GM23338 (cell line): ENCODE measurements at regions not wholly inside any gene's neighbourhood (a gene's known extent, or its start where the extent isn't known, plus 50 kb on each side); places are given as distances from the start of the nearest gene placed in this dataset.

ENCODE experiments used
- CTCF ChIP-seq, 2 experiments: fragments of 200-600 bp in 1 of 2; sonication (generic) in 1 of 2; conservative IDR thresholded peaks; 2 replicates each; pipeline versions ENCODE4 v1.5.1 to v1.6.1; 2016 to 2017; ENCODE audit warnings: antibody characterized with exemption in 2 of 2, low read depth in 2 of 2, mild to moderate bottlenecking in 2 of 2, moderate library complexity in 1 of 2
- ETS1 ChIP-seq: IDR thresholded peaks from 2 replicates; pipeline ENCODE4 v1.6.1; 2016; ENCODE audit warnings: antibody characterized with exemption
- EZH2 ChIP-seq: fragments of 200-600 bp; sonication (generic); IDR thresholded peaks from one replicate; pipeline ENCODE4 v1.8.0; 2017; ENCODE audit warnings: antibody characterized with exemption, mild to moderate bottlenecking, low read depth; ENCODE audit not compliant: unreplicated experiment
- NANOG ChIP-seq: IDR thresholded peaks from 2 replicates; pipeline ENCODE4 v1.6.1; 2016; ENCODE audit warnings: antibody characterized with exemption, borderline replicate concordance
- STAT1 ChIP-seq: IDR thresholded peaks from one replicate; pipeline ENCODE4 v1.6.1; 2016; ENCODE audit warnings: antibody characterized with exemption; ENCODE audit not compliant: unreplicated experiment
- ZNF331 ChIP-seq: fragments of 250-450 bp; sonication (Bioruptor Pico); IDR thresholded peaks from 2 replicates; pipeline ENCODE4 v1.5.0; 2020; ENCODE audit warnings: low read depth, mild to moderate bottlenecking, moderate library complexity
- ZNF462 ChIP-seq: fragments of 250-450 bp; sonication (Bioruptor Pico); IDR thresholded peaks from 2 replicates; pipeline ENCODE4 v1.5.0; 2020; ENCODE audit warnings: mild to moderate bottlenecking, moderate library complexity

GRCh38 chr12:58592475-58593207 lies 327.7 kb downstream of the LRIG3 start (continued):
- no peak for TF ChIP-seq ZNF462 (CRISPR knock-in tag)
- no peak for TF ChIP-seq ZNF331 (CRISPR knock-in tag)
- TF ChIP-seq STAT1 = no peak
- no peak for TF ChIP-seq NANOG
- TF ChIP-seq EZH2 = no peak
- TF ChIP-seq CTCF (conservative IDR thresholded peaks at IDR 0.05; ENCODE audit: low read depth in 2 of 2) = no peak
- no peak for TF ChIP-seq ETS1
